HCEC 1CT (cell line): ENCODE measurements at regions not wholly inside any gene's neighbourhood (a gene's known extent, or its start where the extent isn't known, plus 50 kb on each side); places are given as distances from the start of the nearest gene placed in this dataset.

Experiments
- DNase-seq: peaks from one replicate; pipeline ENCODE4 v3.0.0-alpha.2; 2017

GRCh38 chr13:103762523-103762922, 696.3 kb upstream of the SLC10A2 start:
- no peak for DNase-seq

- no peak for DNase-seq
Observed at GRCh38 chr13:103759361-103759760, 693.1 kb upstream of the SLC10A2 start.

DNA sequence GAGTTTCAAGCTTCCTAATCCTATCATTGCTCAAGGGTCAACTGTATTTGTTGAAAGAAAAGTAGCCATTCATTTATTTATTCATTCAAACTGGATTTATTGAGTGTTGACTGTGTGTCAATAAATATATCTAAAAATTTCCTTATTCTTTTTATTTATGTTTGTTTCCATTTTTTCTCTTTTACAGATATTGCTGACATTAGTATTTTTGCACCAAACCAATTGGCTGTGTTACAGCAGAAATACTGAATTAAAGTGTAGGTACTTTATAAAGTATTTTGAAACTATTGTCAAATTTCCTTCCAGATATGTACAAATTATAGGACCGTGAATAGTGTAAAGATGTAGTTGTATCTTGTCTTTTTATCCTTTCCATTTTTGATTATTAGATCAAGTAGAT, 692.0 kb upstream of the SLC10A2 start:
- no peak for DNase-seq

- DNase-seq, result no peak
Observed at GRCh38 chr13:103757361-103757760, 691.1 kb upstream of the SLC10A2 start.

- DNase-seq, result no peak
Observed at GRCh38 chr13:103754783-103755182, 688.6 kb upstream of the SLC10A2 start.

- no peak for DNase-seq
Observed at GRCh38 chr13:103734837-103735236, 668.6 kb upstream of the SLC10A2 start.

DNA sequence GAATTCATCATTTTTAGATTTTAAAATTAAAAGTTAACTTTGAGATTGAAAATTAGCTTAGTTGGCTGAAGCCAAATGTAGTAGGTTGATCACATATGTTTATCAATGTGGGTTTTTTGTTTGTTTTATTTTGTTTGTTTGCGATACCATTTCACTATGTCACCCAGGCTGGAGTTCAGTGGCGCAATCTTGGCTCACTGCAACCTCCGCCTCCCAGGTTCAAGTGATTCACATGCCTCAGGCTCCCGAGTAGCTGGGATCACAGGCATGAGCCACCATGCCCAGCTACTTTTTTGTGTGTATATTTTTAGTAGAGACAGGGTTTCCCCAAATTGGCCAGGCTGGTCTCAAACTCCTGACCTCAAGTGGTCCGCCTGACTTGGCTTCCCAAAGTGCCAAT, 665.7 kb upstream of the SLC10A2 start:
- DNase-seq, result no peak

- DNase-seq, result no peak
Observed at GRCh38 chr13:103730407-103730806, 664.2 kb upstream of the SLC10A2 start.

DNA sequence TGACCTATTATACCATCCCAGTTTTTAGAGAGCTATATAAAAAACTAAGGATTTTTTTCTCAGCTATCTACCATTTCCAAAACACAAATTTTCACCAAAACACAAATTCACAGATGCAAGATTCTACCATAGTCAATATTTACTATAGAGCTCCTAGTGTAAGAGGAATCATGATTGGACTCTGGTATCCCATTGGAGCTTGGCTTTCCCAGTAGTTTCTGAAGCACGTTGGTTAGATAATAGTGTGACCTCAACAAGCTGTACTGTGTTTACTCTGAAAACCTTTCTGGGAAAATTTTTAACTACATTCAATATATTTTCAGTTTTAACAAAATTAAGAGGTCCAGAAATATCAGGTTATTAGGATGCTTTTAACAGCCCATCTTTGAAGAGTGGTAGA, 660.6 kb upstream of the SLC10A2 start:
- DNase-seq, result no peak

DNA sequence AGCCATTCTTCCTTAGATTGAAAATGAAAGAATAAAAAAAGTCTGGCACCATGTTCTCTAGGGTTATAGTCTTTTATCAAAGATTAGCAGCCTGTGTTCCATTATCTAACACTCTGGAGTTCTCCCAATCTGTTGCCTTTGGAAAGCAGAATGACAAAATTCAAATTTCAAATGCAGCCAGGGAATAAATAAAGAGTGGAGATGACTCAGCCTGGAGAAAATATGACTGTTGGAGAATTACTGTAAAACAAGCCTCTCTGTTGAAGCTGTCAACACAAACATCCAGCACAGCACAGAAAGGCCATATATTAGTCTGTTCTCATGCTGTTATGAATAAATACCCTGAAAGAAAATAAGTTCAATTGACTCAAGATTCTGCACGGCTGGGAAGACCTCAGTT, 650.5 kb upstream of the SLC10A2 start:
- DNase-seq, result no peak

GRCh38 chr13:103715335-103715734, 649.1 kb upstream of the SLC10A2 start:
- no peak for DNase-seq

DNA sequence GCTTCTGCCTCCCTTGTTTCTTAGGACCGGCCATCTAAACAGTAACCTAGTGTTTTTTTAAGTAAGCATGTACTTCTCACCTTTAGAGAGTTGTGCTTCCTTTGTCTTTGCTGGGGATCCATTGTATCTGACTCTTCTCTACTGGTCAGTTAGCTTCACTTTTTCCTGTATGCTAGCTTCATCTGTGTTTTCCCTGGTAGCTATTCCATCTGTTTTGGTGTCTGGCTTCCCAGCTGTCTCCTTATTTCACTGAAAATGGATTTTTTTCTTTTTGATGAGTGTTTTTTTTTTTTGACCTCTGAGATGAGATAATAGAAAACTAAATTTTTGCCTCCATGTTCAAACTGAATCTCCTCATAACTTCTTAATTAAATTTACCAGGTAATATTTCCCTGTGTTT, 637.0 kb upstream of the SLC10A2 start:
- no peak for DNase-seq

DNA sequence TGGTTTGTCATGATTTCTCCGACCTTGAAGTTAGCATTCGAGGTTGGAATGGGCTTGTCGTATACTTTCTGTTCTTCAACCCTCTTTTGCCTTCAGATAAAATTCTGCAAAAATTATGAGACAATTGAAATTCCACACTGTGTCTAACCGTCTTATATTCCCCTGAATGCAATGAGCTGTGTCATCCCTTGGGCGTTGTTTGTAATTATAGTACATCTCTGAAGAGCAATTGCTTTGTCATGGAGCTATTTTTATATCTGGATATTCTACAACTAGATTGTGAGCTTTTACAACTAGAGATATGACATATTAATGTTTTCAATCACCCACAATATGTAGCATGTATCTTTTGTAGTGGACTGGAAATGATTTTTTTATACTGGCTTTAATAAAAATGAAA, 631.8 kb upstream of the SLC10A2 start:
- no peak for DNase-seq

GRCh38 chr13:103695320-103695719, 629.1 kb upstream of the SLC10A2 start:
- no peak for DNase-seq

GRCh38 chr13:103694471-103694870, 628.3 kb upstream of the SLC10A2 start:
- DNase-seq, result no peak

DNA sequence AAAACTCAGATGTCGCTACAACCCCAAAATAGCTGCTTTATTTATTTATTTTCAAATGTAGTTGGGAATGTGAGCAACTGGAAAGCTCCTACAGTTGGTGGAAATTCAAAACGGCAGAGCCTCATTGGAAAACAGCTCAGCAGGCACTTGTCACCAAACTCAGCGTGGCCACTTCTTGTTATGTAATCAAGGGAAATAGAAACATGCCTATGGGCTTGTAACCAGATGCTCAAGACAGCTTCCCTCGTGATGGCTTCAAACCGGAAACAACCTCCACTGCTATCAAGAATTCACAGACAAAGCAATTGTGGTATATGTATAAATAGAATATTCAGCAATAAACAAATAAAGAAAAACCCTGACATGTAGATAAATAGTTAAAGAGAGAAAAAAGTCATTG, 627.8 kb upstream of the SLC10A2 start:
- DNase-seq, result no peak

DNA sequence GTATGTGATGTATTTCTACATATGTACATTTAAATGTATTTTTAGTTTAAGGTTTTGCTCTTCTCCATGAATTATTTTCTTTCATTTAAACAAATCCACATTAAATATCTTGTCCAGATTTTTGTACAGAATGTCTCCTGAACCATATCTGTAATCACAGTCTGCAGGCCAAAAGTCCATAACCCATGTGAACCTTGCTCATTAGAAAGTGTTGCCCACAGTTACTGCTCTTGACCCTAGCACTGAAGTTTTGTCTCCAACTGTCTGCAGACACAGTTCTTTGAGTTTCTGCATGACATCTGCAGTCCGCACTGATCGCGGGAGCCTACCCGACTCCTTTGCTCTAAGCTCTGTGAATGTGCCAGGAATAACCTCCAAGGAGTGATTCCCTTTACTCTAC, 626.2 kb upstream of the SLC10A2 start:
- DNase-seq, result no peak

GRCh38 chr13:103676329-103676728, 610.1 kb upstream of the SLC10A2 start:
- DNase-seq, result no peak

GRCh38 chr13:103671547-103671946, 605.3 kb upstream of the SLC10A2 start:
- DNase-seq, result no peak

GRCh38 chr13:103663996-103664395, 597.8 kb upstream of the SLC10A2 start:
- no peak for DNase-seq

- DNase-seq, result no peak
Observed at GRCh38 chr13:103656311-103656710, 590.1 kb upstream of the SLC10A2 start.

DNA sequence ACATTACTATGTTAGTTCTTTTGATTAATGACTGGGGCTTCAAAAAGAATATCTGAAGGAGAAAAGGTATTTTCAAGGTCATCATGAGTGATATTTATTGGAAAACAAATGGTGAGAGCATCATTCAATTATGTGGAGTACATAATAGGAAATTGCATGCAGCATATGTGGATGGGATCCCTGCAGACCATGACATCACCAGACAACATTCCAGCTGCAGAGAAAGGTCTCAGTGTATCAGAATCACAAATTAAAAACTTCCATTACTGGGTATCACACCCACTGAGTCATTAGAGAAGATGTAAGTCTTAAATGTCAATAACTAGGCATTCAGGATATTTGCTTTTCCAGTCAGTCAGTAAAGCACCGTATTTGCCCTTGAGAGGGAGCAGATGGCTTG, 574.4 kb upstream of the SLC10A2 start:
- no peak for DNase-seq

DNA sequence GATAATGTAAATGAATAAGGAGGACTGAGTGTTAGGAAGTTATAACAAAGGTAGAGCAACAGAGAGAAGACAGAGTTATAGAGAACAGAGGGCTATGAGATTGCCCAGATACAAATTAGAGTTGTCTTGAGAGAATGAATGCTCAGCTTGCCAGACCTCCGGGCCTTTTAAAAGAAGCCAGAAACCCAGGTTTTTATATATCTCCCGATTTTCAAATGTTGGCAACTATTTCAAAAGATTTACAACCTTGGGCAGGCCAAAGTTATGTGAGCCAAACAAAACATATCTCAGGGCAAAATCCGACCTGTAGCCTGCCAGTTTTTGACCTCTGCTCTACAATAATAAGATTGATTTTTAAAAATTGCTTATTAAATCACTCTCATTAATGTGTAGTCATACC, 573.1 kb upstream of the SLC10A2 start:
- no peak for DNase-seq

DNA sequence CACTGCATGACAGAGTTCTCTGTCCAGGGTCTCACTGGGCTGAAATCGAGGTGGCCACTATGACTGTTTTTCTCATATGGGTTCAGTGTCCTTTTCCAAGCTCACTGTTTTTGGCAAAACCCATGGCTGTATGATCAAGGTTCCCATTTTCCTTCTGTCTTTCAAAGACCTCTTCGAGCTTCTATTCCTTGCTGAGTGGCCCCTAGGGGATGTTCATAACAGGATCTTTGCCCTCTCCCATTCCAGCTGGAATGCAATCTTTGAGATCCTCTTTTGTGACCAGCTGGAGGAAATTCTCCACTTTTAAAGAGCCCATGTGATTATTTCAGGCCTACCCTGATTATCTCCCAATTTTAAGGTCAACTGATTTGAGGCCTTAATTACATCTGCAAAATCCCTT, 572.5 kb upstream of the SLC10A2 start:
- no peak for DNase-seq

- no peak for DNase-seq
Observed at GRCh38 chr13:103634066-103634465, 567.8 kb upstream of the SLC10A2 start.

DNA sequence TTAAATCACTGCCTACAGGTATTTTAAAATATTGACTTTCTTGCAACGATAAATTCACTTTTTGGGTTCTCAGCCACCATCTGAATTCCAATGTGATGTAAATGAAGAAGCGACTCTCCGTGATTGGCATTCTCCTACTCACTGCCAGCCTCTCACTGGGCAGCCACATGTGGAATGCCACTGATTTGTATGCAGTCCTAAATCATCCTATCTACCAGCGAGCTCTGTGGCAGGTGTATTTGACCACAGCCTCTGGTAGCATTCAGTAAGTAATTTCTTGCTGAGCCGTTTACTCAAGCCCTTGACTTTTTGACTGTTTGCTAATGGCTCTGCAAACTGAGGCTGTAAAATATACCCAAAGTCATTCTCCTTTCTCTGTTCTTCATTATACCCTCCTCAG, 559.0 kb upstream of the SLC10A2 start:
- DNase-seq, result no peak
